Tibial nerve (tissue), 4 donors: ENCODE measurements at regions not wholly inside any gene's neighbourhood (a gene's known extent, or its start where the extent isn't known, plus 50 kb on each side); places are given as distances from the start of the nearest gene placed in this dataset.

Experiments
- CTCF ChIP-seq, 5 experiments: fragments of 200-600 bp in 3 of 5; fragments of 450-650 bp in 2 of 5; sonication (generic) in 3 of 5; IDR thresholded peaks; one replicate each; pipeline ENCODE4 v1.5.1; 2016 to 2019; ENCODE audit warnings: antibody characterized with exemption in 5 of 5, mild to moderate bottlenecking in 3 of 5, moderate library complexity in 2 of 5
- EP300 ChIP-seq, 2 donors: sonication (generic); formaldehyde crosslinking; IDR thresholded peaks; one replicate each; pipeline ENCODE4 v1.6.1; 2017; ENCODE audit warnings: antibody characterized with exemption in 2 of 2, mild to moderate bottlenecking in 1 of 2
- POLR2A ChIP-seq, 2 donors: fragments of 450-650 bp; IDR thresholded peaks; one replicate each; pipeline ENCODE4 v1.6.1; 2017; ENCODE audit warnings: antibody characterized with exemption in 2 of 2, mild to moderate bottlenecking in 2 of 2, moderate library complexity in 2 of 2

GRCh38 chr13:99871249-99871898 is 100.2 kb downstream of the ZIC5 start:
- no peak for TF ChIP-seq POLR2A (IDR thresholded peaks at IDR 0.05)
- TF ChIP-seq CTCF (IDR thresholded peaks at IDR 0.05): no peak
- TF ChIP-seq EP300 (IDR thresholded peaks at IDR 0.05): no peak
